ENCODE measurements at regions not wholly inside any gene's neighbourhood (a gene's known extent, or its start where the extent isn't known, plus 50 kb on each side); places are given as distances from the start of the nearest gene placed in this dataset.

DNA sequence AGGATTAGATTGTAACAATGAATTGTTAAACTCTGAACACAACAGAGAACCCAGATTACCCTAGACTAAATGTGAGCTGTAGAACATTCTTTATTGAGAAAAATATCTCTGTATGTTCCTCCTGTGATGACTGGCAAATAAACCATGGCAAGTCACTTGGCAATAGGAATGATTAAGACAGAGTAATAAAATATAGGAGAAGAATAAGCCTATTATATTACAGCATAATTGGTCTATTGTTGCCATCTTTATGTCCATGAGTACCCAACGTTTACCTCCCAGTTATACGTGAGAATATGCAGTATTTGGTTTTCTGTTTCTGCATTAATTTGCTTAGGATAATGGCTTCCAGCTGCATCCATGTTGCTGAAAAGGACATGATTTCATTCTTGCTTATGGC is 211.2 kb upstream of the AVPR1A start:
- H3K4me2 ChIP-seq (ENCODE audit: insufficient read depth, low read length), result no peak overlapping the region
- no peak overlapping the region for H3K27ac ChIP-seq (ENCODE audit: insufficient read depth, low read depth, low read length)
- no peaks in the 10 kb centered on the region for H3K9me1 ChIP-seq (replicated peaks; ENCODE audit: control insufficient read depth, extremely low read depth, insufficient read depth, low read length)
- H3K27me3 ChIP-seq (ENCODE audit: control insufficient read depth in 2 of 2, insufficient read depth in 2 of 2, low read length in 2 of 2), result no peaks in the 10 kb centered on the region
- no peaks in the 10 kb centered on the region for H3K4me1 ChIP-seq (ENCODE audit: control insufficient read depth, extremely low read depth, insufficient read depth, low read length)
- POLR2A ChIA-PET, result no interaction called here
- intact Hi-C loops (cut with micrococcal nuclease) (no loop called here), dilution Hi-C loops (cut with MboI; ENCODE audit: extremely low pct_ligation_motif_present, low sequenced_read_pairs) (no loop called here)
- H3K79me2 ChIP-seq (ENCODE audit: control insufficient read depth, insufficient read depth, low read length), result no peaks in the 10 kb centered on the region
- no peak for FAIRE-seq
- H2AFZ ChIP-seq (ENCODE audit: low read depth, low read length), result no peak overlapping the region
- no peak overlapping the region for H3K9ac ChIP-seq (replicated peaks; ENCODE audit: extremely low read depth, insufficient read depth, low read length)
- CTCF ChIA-PET, result no interaction called here
- no peaks in the 10 kb centered on the region for H4K20me1 ChIP-seq (replicated peaks; ENCODE audit: control insufficient read depth, extremely low read depth, insufficient read depth, low read length)
- no peak for TF ChIP-seq POLR2AphosphoS5 (IDR thresholded peaks at IDR 0.05; ENCODE audit: insufficient read depth, low read depth, low read length)
- no peak for TF ChIP-seq POLR2A (IDR thresholded peaks at IDR 0.05; ENCODE audit: low read depth, low read length)
- no peak for TF ChIP-seq JUN (IDR thresholded peaks at IDR 0.05; ENCODE audit: borderline replicate concordance, insufficient read depth, insufficient read length, low read depth)
- TF ChIP-seq EZH2 (IDR thresholded peaks at IDR 0.05; ENCODE audit: borderline replicate concordance, low read depth, low read length, severe bottlenecking), result no peak
- TF ChIP-seq, protein P1, sequence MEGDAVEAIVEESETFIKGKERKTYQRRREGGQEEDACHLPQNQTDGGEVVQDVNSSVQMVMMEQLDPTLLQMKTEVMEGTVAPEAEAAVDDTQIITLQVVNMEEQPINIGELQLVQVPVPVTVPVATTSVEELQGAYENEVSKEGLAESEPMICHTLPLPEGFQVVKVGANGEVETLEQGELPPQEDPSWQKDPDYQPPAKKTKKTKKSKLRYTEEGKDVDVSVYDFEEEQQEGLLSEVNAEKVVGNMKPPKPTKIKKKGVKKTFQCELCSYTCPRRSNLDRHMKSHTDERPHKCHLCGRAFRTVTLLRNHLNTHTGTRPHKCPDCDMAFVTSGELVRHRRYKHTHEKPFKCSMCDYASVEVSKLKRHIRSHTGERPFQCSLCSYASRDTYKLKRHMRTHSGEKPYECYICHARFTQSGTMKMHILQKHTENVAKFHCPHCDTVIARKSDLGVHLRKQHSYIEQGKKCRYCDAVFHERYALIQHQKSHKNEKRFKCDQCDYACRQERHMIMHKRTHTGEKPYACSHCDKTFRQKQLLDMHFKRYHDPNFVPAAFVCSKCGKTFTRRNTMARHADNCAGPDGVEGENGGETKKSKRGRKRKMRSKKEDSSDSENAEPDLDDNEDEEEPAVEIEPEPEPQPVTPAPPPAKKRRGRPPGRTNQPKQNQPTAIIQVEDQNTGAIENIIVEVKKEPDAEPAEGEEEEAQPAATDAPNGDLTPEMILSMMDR (IDR thresholded peaks at IDR 0.05; ENCODE audit: extremely low read depth in 1 of 2, insufficient read depth in 1 of 2, low read depth in 1 of 2, low read length in 2 of 2), result no peak
- no peak for TF ChIP-seq FOS (IDR thresholded peaks at IDR 0.05; ENCODE audit: borderline replicate concordance, insufficient read depth, low read length)
- TF ChIP-seq MYC (IDR thresholded peaks at IDR 0.05; ENCODE audit: low read depth, low read length), result no peak
- no peak for TF ChIP-seq GATA2 (IDR thresholded peaks at IDR 0.05; ENCODE audit: insufficient read depth, insufficient read length, low read depth, low read length)
- TF ChIP-seq MAX (IDR thresholded peaks at IDR 0.05; ENCODE audit: insufficient read depth, insufficient read length), result no peak
- no peaks in the 10 kb centered on the region for H3K36me3 ChIP-seq (ENCODE audit: control insufficient read depth in 2 of 2, extremely low read depth in 1 of 2, insufficient read depth in 2 of 2, low read length in 2 of 2)
- no peaks in the 10 kb centered on the region for H3K9me3 ChIP-seq (replicated peaks; ENCODE audit: control insufficient read depth, insufficient read depth, low read length)
- H3K4me3 ChIP-seq (replicated peaks in 1 of 3; ENCODE audit: insufficient read depth in 1 of 3, low read depth in 1 of 3, low read length in 3 of 3), result no peak overlapping the region
- no peak for DNase-seq (ENCODE audit: low read depth, low spot score)
- no TSS peak for BruUV-seq (replicated peaks)

Data from endothelial cell of umbilical vein (primary cell).